ENCODE measurements at regions not wholly inside any gene's neighbourhood (a gene's known extent, or its start where the extent isn't known, plus 50 kb on each side); places are given as distances from the start of the nearest gene placed in this dataset.

- no peak overlapping the region for H3K4me2 ChIP-seq (ENCODE audit: low read length)
- H3K4me1 ChIP-seq (ENCODE audit: control insufficient read depth in 1 of 2, insufficient read depth in 2 of 2, low read length in 2 of 2) = no peaks in the 10 kb centered on the region
- no TSS peak for BruUV-seq (replicated peaks)
- ChIA-PET RAD21 (ENCODE audit: low non-redundant PET in 1 of 2, low total read pairs in 2 of 2, uncharacterized antibody in 2 of 2, unreplicated experiment in 2 of 2) (no interaction called here), CTCF (no interaction called here), POLR2A (no interaction called here)
- no peaks in the 10 kb centered on the region for H4K20me1 ChIP-seq (ENCODE audit: insufficient read depth)
- no peak overlapping the region for H3K9ac ChIP-seq (ENCODE audit: low read length)
- H3K36me3 ChIP-seq (ENCODE audit: control insufficient read depth in 1 of 2, insufficient read depth in 2 of 2, low read length in 2 of 2) = no peaks in the 10 kb centered on the region
- no peak for DNase-seq (ENCODE audit: low read depth, low spot score)
- H3K9me2 ChIP-seq (ENCODE audit: insufficient read depth) = no peaks in the 10 kb centered on the region
- no peaks in the 10 kb centered on the region for H3K27me3 ChIP-seq (ENCODE audit: insufficient read depth, low read length)
- no peak overlapping the region for H3K27ac ChIP-seq (ENCODE audit: low read depth, low read length)
- no peaks in the 10 kb centered on the region for H3K79me2 ChIP-seq (ENCODE audit: insufficient read depth, low read length)
- intact Hi-C loops (cut with micrococcal nuclease) = no loop called here
- TF ChIP-seq EGR1 (IDR thresholded peaks at IDR 0.05; ENCODE audit: low read depth) (no peak), EZH2phosphoT487 (IDR thresholded peaks at IDR 0.05; ENCODE audit: borderline replicate concordance) (no peak), RAD21 (IDR thresholded peaks at IDR 0.05; ENCODE audit: low read depth) (no peak), REST (IDR thresholded peaks at IDR 0.05; ENCODE audit: low read depth) (no peak), ZFX (IDR thresholded peaks at IDR 0.05) (no peak), SP1 (IDR thresholded peaks at IDR 0.05; ENCODE audit: low read depth) (no peak), ZNF274 (IDR thresholded peaks at IDR 0.05; ENCODE audit: low read depth, low read length) (no peak), YY1 (IDR thresholded peaks at IDR 0.05; ENCODE audit: extremely low read depth, insufficient replicate concordance, low read depth, low read length) (no peak)
- TF ChIP-seq, protein P1, sequence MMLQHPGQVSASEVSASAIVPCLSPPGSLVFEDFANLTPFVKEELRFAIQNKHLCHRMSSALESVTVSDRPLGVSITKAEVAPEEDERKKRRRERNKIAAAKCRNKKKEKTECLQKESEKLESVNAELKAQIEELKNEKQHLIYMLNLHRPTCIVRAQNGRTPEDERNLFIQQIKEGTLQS (IDR thresholded peaks at IDR 0.05) = no peak
- no peak for ATAC-seq
- H3K9me3 ChIP-seq (ENCODE audit: control insufficient read depth in 1 of 2, insufficient read depth in 1 of 2, low read depth in 1 of 2, low read length in 2 of 2) = no peaks in the 10 kb centered on the region
- H3K4me3 ChIP-seq (replicated peaks in 1 of 2; ENCODE audit: low read depth in 1 of 2, low read length in 2 of 2) = no peak overlapping the region
- no peak overlapping the region for H2AFZ ChIP-seq (ENCODE audit: low read depth, low read length, poor library complexity, severe bottlenecking)
Observed at GRCh38 chr6:167552961-167553735, 228.3 kb downstream of the TTLL2 start.

All from HCT116 (cell line).